GM20000 (cell line): ENCODE measurements at regions not wholly inside any gene's neighbourhood (a gene's known extent, or its start where the extent isn't known, plus 50 kb on each side); places are given as distances from the start of the nearest gene placed in this dataset.

Experiments
- DNase-seq: peaks from one replicate; pipeline ENCODE4 v3.0.0; 2012; ENCODE audit warnings: low spot score
- TF ChIP-seq, protein P1 (sequence below): IDR thresholded peaks from 2 replicates; pipeline ENCODE4 v1.5.1; 2012; ENCODE audit warnings: mild to moderate bottlenecking, control low read depth; ENCODE audit errors: extremely low read depth, missing control alignments

- TF ChIP-seq, protein P1, sequence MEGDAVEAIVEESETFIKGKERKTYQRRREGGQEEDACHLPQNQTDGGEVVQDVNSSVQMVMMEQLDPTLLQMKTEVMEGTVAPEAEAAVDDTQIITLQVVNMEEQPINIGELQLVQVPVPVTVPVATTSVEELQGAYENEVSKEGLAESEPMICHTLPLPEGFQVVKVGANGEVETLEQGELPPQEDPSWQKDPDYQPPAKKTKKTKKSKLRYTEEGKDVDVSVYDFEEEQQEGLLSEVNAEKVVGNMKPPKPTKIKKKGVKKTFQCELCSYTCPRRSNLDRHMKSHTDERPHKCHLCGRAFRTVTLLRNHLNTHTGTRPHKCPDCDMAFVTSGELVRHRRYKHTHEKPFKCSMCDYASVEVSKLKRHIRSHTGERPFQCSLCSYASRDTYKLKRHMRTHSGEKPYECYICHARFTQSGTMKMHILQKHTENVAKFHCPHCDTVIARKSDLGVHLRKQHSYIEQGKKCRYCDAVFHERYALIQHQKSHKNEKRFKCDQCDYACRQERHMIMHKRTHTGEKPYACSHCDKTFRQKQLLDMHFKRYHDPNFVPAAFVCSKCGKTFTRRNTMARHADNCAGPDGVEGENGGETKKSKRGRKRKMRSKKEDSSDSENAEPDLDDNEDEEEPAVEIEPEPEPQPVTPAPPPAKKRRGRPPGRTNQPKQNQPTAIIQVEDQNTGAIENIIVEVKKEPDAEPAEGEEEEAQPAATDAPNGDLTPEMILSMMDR = no peak
These were observed 223.5 kb downstream of the PIK3C3 start for GRCh38 chr18:42178376-42179080.

GRCh38 chr18:42179542-42180121, 224.6 kb downstream of the PIK3C3 start:
- DNase-seq = no peak
- TF ChIP-seq, protein P1 = no peak

More at GRCh38 chr18:42178376-42179080, 223.5 kb downstream of the PIK3C3 start:
- no peak for DNase-seq

- DNase-seq = no peak
- TF ChIP-seq, protein P1 = no peak
These were observed 226.4 kb downstream of the PIK3C3 start for GRCh38 chr18:42181474-42181873.

DNA sequence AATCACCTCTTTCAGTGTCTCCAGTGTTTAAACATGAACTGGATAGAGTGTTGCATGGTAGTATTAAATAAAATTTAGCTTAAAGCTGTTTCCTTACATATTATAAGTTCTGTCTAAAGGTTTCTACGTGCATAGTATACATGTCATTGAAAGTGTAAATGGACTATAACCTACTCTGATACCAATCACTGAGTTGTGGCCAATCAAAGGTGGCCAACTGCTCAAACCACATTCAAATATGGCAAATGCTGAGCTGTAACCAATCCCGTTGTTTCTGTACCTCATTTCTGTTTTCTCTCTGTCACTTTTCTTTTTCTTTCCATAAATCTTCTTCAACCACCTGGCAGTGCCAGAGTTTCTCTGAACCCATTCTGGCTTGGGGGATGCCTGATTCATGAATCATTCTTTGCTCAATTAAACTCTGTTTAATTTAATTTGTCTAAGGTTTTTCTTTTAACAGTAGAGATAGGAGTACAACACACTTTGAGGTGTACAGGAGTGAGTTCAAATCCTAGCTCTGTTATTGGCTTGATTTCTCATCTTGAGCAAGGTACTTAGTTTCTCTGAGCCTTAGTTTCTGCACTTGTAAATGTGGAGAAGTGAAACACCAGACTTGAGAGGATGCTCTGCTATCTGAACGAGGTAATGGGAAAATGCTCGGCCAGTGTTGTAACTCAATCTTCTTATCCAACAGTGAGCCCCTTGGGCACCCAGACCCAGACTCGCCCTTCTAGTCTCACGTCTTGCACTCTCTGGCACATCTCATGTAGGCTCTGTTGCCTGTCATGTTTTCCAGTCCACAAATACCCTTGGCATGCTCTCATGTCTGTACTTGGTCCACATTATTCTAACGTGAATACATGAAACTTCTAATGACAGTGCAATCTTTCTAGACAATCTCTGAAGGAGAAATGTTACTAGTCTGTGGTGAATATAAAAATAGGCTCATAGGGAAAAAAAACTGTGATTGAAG, 228.0 kb downstream of the PIK3C3 start:
- no peak for DNase-seq
- TF ChIP-seq, protein P1 = no peak

- no peak for DNase-seq
- TF ChIP-seq, protein P1 = no peak
These were observed 228.7 kb downstream of the PIK3C3 start for GRCh38 chr18:42183746-42184145.

GRCh38 chr18:42184685-42185477, 229.8 kb downstream of the PIK3C3 start:
- DNase-seq = no peak
- TF ChIP-seq, protein P1 = no peak
